ENCODE measurements at regions not wholly inside any gene's neighbourhood (a gene's known extent, or its start where the extent isn't known, plus 50 kb on each side); places are given as distances from the start of the nearest gene placed in this dataset.

DNA sequence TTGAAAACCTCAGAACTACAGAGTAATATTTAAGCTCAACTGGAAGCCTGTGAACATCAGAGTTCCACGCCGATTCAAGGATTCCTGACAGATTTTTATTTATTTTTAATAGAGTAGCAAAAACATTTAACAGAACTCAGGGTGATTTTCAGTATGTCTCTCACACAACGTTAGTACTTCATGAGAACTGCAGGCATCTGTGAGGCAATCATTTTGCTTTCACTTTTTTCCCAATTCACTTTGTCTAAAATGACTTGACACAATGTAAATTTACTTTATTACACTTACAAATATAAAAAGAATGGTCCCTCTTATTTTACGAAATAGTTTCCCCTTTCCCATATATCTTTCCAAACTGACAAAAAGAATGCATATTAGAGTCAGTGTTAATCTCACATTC lies 869.5 kb upstream of the EPHA5 start:
- H3K4me3 ChIP-seq, result no peak overlapping the region
- DNase-seq (ENCODE audit: extremely low spot score), result no peak
- H3K9me3 ChIP-seq, result no peaks in the 10 kb centered on the region
- TF ChIP-seq, protein P1, sequence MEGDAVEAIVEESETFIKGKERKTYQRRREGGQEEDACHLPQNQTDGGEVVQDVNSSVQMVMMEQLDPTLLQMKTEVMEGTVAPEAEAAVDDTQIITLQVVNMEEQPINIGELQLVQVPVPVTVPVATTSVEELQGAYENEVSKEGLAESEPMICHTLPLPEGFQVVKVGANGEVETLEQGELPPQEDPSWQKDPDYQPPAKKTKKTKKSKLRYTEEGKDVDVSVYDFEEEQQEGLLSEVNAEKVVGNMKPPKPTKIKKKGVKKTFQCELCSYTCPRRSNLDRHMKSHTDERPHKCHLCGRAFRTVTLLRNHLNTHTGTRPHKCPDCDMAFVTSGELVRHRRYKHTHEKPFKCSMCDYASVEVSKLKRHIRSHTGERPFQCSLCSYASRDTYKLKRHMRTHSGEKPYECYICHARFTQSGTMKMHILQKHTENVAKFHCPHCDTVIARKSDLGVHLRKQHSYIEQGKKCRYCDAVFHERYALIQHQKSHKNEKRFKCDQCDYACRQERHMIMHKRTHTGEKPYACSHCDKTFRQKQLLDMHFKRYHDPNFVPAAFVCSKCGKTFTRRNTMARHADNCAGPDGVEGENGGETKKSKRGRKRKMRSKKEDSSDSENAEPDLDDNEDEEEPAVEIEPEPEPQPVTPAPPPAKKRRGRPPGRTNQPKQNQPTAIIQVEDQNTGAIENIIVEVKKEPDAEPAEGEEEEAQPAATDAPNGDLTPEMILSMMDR (IDR thresholded peaks at IDR 0.05), result no peak
- no peak for TF ChIP-seq POLR2AphosphoS5 (IDR thresholded peaks at IDR 0.05)
- no peak for TF ChIP-seq POLR2A (IDR thresholded peaks at IDR 0.05; ENCODE audit: low read depth)
- TF ChIP-seq EP300 (IDR thresholded peaks at IDR 0.05), result no peak
- no peak overlapping the region for H3K27ac ChIP-seq (replicated peaks in 1 of 4)
- intact Hi-C loops (cut with DNase I), result no loop called here
- WGBS, result 22% methylated on average over 4 of the region's 4 CpGs
- no peaks in the 10 kb centered on the region for H3K27me3 ChIP-seq
- no peaks in the 10 kb centered on the region for H3K36me3 ChIP-seq
- no peaks in the 10 kb centered on the region for H3K4me1 ChIP-seq

DNA sequence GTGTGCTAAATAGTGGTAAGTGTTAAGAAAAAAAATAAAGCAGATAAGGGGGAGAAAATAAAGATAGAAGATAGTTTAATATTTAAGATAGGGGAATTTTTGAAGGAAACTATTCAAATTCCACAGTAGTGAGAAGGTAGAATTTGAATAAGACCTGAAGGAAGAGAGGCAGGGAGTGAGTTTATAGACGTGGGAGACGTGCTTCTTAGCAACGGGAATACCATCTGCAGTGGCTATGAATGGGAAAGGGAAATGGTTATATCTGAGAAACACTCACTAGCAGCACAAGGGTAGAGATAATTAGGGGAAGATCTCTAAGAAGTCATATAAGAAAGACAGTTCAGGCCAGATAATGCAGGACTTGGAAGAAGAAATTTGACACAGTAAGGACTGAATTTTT lies 854.5 kb upstream of the EPHA5 start:
- DNase-seq (ENCODE audit: extremely low spot score), result no peak
- H3K27me3 ChIP-seq, result no peaks in the 10 kb centered on the region
- 68% methylated on average over 3 of the region's 3 CpGs for WGBS
- H3K4me1 ChIP-seq, result no peaks in the 10 kb centered on the region
- no peak overlapping the region for H3K27ac ChIP-seq (replicated peaks in 1 of 4)
- intact Hi-C loops (cut with DNase I), result no loop called here
- no peak overlapping the region for H3K4me3 ChIP-seq
- H3K9me3 ChIP-seq, result no peaks in the 10 kb centered on the region
- TF ChIP-seq POLR2A (IDR thresholded peaks at IDR 0.05; ENCODE audit: low read depth) (no peak), EP300 (IDR thresholded peaks at IDR 0.05) (no peak), POLR2AphosphoS5 (IDR thresholded peaks at IDR 0.05) (no peak)
- TF ChIP-seq, protein P1 (IDR thresholded peaks at IDR 0.05), result no peak
- H3K36me3 ChIP-seq, result no peaks in the 10 kb centered on the region

DNA sequence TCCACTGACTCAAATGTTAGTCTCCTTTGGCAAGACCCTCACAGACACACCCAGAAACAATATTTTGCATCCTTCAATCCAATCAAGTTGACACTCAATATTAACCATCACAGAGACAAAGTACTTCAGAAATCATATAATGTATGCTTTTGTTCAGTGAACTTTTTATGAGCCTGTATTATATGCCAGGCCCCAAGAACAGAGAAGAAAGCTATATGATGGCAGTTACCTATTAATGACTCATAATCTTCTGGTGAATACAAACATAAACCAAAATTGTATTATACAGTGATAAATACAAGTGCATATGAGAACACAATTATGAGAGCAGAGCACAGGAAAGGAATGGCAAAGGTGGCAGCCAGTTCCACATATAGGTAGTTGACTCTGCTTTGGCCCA lies 852.0 kb upstream of the EPHA5 start:
- intact Hi-C loops (cut with DNase I), result no loop called here

DNA sequence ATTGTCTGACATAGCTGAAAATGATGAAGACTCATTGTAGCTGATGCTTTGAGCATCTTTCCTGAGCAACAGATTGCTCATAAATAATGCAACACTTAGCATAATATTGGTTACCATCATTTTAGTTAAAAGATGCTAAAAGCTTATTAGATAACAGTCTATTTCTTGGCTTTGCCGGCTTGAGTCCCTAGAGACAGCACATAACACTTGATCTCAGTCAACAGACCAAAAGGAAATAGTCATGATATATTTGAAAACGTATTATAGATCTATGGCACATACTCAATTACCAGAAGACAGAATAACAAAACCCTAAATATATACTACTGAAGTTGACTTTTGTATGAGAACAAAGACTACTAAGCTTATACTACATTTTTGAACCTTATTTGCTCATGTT lies 846.7 kb upstream of the EPHA5 start:
- Histone ChIP-seq H3K27me3 (no peaks in the 10 kb centered on the region), H3K4me3 (no peak overlapping the region), H3K9me3 (no peaks in the 10 kb centered on the region), H3K27ac (replicated peaks in 1 of 4) (no peak overlapping the region), H3K36me3 (no peaks in the 10 kb centered on the region), H3K4me1 (no peaks in the 10 kb centered on the region)
- no peak for TF ChIP-seq POLR2A (IDR thresholded peaks at IDR 0.05; ENCODE audit: low read depth)
- no peak for DNase-seq (ENCODE audit: extremely low spot score)
- intact Hi-C loops (cut with DNase I), result no loop called here
- 68% methylated on average over 2 of the region's 2 CpGs for WGBS

More for the DNA sequence above, 852.0 kb upstream of the EPHA5 start:
- DNase-seq (ENCODE audit: extremely low spot score), result no peak
- H3K36me3 ChIP-seq, result no peaks in the 10 kb centered on the region
- TF ChIP-seq POLR2AphosphoS5 (IDR thresholded peaks at IDR 0.05) (no peak), EP300 (IDR thresholded peaks at IDR 0.05) (no peak), POLR2A (IDR thresholded peaks at IDR 0.05; ENCODE audit: low read depth) (no peak)
- TF ChIP-seq, protein P1 (IDR thresholded peaks at IDR 0.05), result no peak
- no peaks in the 10 kb centered on the region for H3K27me3 ChIP-seq
- no peak overlapping the region for H3K27ac ChIP-seq (replicated peaks in 1 of 4)
- no peaks in the 10 kb centered on the region for H3K9me3 ChIP-seq
- H3K4me3 ChIP-seq, result no peak overlapping the region
- H3K4me1 ChIP-seq, result no peaks in the 10 kb centered on the region

DNA sequence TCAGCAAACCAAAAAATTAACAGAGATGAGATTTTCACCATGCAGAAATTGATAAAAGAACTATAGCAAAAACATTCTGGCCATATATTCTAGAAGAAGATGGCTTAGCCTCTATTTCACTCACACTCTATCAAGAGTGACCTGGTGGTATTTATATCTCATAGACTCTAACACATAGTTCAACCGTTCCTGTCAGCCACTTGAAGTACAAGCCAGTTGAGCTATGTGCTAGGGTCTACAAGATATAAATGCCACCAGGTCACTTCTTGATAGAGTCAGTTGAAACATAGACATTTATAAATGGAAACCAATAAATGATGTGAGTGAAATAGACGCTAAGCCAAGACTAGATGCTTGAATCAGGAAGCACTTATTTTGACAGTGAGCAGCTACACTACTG lies 836.7 kb upstream of the EPHA5 start:
- TF ChIP-seq EP300 (IDR thresholded peaks at IDR 0.05) (no peak), POLR2A (IDR thresholded peaks at IDR 0.05; ENCODE audit: low read depth) (no peak), POLR2AphosphoS5 (IDR thresholded peaks at IDR 0.05) (no peak)
- TF ChIP-seq, protein P1 (IDR thresholded peaks at IDR 0.05), result no peak
- 84% methylated on average over 2 of the region's 2 CpGs for WGBS
- Histone ChIP-seq H3K4me1 (no peaks in the 10 kb centered on the region), H3K27ac (replicated peaks in 1 of 4) (no peak overlapping the region), H3K36me3 (no peaks in the 10 kb centered on the region), H3K27me3 (no peaks in the 10 kb centered on the region), H3K9me3 (peaks cover 0 to 5% (median 0%) of the 10 kb centered on the region in 4 donors), H3K4me3 (no peak overlapping the region)
- DNase-seq (ENCODE audit: extremely low spot score), result no peak
- intact Hi-C loops (cut with DNase I), result no loop called here

All from esophagus muscularis mucosa (tissue), 4 donors.